H54 (cell line): ENCODE measurements at regions not wholly inside any gene's neighbourhood (a gene's known extent, or its start where the extent isn't known, plus 50 kb on each side); places are given as distances from the start of the nearest gene placed in this dataset.

Experiments
- DNase-seq: peaks from one replicate; pipeline ENCODE4 v3.0.0; 2011; ENCODE audit warnings: low spot score, mixed read lengths; ENCODE audit not compliant: insufficient read length
- FAIRE-seq: peaks from 3 replicates; lab custom pipeline; 2011; peaks lifted over from hg19 to GRCh38; lab: Jason Lieb, UNC
- POLR2A ChIP-seq: IDR thresholded peaks from 2 replicates; pipeline ENCODE4 v1.6.1; 2011; ENCODE audit warnings: low read depth, mild to moderate bottlenecking, low read length

GRCh38 chr14:29299372-29299771 lies 532.8 kb downstream of the FOXG1 start:
- DNase-seq (no peak), FAIRE-seq (no peak)
- no peak for TF ChIP-seq POLR2A

DNA sequence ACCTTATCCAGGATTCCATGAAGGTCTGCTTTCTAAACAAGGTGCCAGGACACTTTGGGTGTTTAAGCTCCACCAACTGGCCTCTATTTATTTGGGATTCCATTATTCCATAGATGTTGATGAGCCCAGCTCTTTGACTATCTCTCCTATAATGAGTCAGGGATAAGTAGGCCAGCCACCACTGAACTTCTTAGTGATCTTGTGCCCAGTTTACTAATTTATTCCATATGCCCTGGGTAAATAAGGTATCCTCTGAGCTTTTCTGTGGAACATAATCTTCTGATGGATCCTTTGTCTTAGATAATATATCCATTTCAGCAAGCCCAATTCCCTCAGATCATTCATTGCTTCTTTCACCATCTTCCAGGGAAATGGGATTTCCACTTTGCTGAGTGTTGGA lies 535.0 kb downstream of the FOXG1 start:
- FAIRE-seq (no peak), DNase-seq (no peak)
- TF ChIP-seq POLR2A, result no peak

DNA sequence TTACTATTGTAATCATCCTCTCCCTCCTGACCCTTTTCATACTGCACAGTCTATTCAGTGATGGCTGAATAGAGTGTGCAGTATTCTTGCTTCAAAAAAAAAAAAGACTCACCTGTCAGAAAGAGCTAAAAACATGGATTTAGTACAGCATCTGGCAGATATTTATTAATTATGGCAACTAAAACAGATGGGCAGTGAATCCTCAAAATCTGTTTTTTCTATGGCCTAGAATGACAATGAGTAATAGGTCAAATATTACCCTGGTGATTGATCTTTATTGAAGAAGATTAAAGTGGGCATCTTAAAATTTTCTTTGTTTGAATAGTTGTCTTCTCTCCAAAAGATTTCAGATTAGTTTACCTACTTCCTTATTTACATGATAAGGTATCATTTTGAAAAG lies 543.6 kb downstream of the FOXG1 start:
- TF ChIP-seq POLR2A, result no peak
- DNase-seq (no peak), FAIRE-seq (no peak)

DNA sequence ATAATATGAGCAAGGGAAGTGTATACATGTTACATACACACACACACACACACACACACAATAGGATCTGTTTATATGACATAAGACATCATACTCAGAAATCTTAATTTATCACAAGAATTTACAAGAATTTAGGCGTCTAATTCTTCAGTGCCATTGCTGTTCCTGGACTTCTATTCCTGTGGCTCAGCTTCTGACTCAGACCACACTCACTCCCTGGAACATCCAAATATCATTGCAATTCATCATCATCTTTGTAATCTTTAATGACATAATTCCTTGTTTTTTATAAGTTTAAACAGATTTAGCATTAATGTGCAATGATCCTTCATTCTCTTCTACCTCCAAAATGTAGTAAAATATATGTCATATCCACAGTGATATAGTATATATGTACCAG lies 544.2 kb downstream of the FOXG1 start:
- no peak for TF ChIP-seq POLR2A
- peak; percentile 62 for FAIRE-seq

DNA sequence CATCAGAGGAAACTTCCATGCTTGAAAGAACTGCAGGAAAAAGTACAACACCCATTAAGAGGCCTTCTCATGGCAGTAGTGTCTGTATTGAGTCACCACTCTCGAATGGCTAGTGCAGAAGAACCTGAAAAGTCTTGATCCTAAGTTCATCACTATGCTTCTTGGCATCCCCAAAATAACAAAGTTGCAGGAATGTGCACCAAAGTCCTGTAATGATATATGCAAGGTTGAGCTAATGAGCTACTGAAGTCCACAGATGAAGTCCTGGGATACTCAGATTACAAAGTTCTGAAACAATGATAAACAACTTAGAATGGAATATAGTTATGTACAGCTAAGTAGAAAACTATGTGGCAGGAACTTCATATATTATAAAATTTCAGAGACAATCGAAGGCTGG lies 545.4 kb downstream of the FOXG1 start:
- FAIRE-seq (no peak), DNase-seq (no peak)
- TF ChIP-seq POLR2A, result no peak

More for the DNA sequence above, 544.2 kb downstream of the FOXG1 start:
- DNase-seq, result no peak

DNA sequence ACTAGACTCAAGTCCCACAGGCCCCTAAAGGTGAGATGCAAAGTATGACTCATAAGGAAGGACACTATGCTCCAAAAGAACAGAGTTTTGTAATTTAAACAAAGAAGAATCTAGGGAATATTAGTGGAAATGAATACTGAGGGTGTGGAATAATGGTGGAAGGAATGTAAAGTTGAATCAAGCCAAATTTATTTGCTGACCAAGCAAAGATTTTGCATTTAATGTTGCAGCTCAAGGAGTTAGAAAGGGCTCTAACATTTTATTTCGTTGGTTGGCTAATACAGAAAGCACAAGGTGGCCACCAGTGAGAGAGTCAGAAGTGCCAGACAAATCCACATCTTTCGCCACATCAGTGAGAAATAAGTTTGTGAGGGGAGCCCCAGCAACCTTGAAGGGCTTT lies 550.3 kb downstream of the FOXG1 start:
- FAIRE-seq (no peak), DNase-seq (no peak)
- no peak for TF ChIP-seq POLR2A

DNA sequence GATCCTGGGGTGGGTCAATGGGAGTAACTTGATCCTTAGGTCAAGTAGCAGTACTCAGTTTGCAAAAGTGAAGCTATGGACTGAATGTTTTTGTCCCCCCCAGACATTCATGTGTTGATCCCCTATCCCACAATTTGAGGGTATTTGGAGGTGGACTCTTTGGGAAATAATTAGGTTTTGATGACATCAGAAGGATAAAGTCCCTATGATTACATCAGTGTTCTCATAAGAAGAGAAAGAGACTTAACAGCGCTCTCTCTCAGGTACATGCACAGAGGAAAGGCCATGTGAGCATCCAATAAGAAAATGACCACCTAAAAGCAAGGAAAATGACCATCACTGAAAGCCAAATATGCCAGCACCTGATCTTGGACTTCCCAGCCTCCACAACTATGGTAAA lies 550.8 kb downstream of the FOXG1 start:
- DNase-seq (no peak), FAIRE-seq (no peak)
- TF ChIP-seq POLR2A, result no peak

- DNase-seq (no peak), FAIRE-seq (no peak)
- no peak for TF ChIP-seq POLR2A
Observed at GRCh38 chr14:29320286-29320685, 553.7 kb downstream of the FOXG1 start.

DNA sequence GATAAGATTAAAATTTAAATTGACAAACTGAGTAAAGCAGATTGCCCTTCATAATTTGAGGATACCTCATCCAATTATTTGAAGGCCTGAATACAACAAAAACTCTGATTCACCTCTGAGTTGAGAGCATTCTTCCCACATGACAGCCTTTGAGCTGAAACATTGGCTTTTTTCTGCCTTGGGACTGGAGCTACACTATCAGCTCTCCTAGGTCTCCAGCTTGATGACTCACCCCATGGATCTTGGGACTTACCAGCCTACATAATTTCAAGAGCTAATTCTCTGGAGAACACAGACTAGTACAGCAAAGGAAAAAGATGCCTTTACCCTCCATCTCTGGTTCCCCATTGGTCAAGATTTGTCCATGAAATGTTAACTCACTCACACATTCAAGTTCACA lies 555.1 kb downstream of the FOXG1 start:
- DNase-seq (no peak), FAIRE-seq (no peak)
- no peak for TF ChIP-seq POLR2A

DNA sequence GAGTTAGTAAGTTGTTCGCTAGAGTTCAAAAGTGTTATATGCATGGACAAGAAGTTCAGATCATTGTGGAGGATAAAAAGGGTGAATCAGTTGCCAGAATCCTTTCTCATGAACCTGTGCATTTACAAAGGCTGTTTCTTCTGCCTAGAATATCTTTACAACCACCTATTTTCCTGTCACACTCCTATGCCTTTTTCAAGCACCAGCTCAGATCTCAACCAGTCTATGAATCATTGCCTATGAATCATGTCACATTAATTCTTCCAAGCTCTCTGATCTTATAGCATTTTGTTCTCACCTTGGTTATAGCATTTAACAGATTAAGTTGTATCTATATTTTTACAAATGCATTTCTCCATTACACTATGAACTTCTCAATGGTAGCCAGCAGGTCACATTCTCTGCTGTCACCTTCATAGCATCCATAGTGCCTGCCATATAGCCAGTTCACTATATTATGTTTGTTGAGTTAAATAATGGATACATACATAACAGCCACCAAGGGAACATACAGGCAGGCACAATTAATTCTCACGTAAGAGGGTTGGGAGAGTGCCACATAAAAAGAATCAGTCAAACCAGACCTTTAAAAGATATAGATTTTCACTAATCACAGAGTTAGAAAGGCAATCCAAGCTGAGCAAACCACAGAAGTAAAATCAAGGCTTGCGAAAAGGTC lies 573.0 kb downstream of the FOXG1 start:
- peak; percentile 1 for DNase-seq
- no peak for TF ChIP-seq POLR2A
- FAIRE-seq, result no peak

DNA sequence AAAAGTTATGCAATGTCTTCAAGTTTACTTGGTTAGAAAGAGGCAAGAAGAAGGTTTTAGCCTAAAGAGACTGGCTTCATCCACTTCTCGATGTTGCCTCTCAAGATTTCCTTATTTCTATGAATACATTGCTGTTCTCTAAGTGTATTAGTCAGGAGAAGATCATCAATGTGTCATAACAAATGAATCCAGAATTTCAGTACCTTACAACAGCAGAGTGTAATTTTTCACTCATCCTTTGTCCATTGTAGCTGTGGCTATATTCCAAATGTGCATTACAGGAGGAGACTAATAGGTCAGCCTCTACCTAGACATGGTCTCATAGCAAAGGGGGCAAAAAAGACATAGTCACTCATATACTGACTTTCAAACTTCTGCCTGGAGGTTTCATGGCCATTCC lies 579.1 kb downstream of the PRKD1 start:
- no peak for TF ChIP-seq POLR2A
- DNase-seq, result no peak
- FAIRE-seq, result no peak

DNA sequence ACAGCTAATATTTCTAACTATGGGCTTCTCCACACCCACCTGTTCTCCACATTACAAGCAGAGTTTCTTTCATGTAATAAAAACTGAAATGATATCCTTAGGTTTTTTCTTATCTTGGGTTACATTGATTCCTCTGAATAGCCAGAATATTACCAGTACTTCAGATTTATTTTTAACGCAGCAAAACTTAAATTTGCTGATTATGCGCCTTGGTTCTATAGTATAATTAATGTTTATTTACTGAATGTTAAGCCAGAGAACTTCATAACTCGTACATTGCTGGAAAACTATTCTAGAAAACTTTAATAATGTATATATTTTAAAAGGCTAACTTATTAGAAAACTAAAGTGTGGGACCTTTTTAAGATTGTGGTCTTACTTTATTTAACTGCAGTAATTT lies 577.2 kb downstream of the PRKD1 start:
- DNase-seq (no peak), FAIRE-seq (no peak)
- no peak for TF ChIP-seq POLR2A

GRCh38 chr14:29351996-29352705 lies 575.5 kb downstream of the PRKD1 start:
- FAIRE-seq (no peak), DNase-seq (no peak)
- TF ChIP-seq POLR2A, result no peak

- no peak for FAIRE-seq
- TF ChIP-seq POLR2A, result no peak
- DNase-seq, result no peak
Observed at GRCh38 chr14:29352706-29353080, 575.0 kb downstream of the PRKD1 start.

DNA sequence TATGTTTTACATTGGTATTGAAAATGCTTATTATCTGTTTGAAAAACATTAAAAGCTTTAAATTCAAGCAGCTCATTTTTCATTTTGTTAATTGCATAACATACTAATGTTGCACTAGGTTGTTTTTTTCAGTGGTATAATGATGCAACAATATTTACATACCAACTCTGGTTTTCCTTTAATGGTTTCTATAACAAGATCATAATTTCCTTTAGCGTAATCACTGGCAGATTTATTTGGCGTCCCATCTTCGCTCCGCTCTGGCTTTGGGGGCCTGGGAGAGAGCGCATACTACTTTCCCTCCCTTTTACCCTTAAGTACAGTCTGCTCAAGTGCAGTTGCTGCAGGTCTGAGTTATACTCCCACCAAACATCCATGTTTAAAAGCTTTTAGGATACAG lies 574.1 kb downstream of the PRKD1 start:
- no peak for TF ChIP-seq POLR2A
- no peak for DNase-seq
- no peak for FAIRE-seq
